GM23338 (cell line): ENCODE measurements at regions not wholly inside any gene's neighbourhood (a gene's known extent, or its start where the extent isn't known, plus 50 kb on each side); places are given as distances from the start of the nearest gene placed in this dataset.

Source experiments
- ATAC-seq: fragments of 200-7000 bp; cut with Tn5 transposase; 3 replicates; pipeline ENCODE4 v1.9.1; 2020
- DNase-seq: peaks from one replicate; pipeline ENCODE4 v3.0.0-alpha.2; 2015; ENCODE audit warnings: low spot score
- H2AFZ ChIP-seq: fragments of 200-600 bp; sonication (generic); 2 replicates; pipeline ENCODE4 v1.8.0; 2016; ENCODE audit warnings: antibody characterized with exemption, mild to moderate bottlenecking, moderate library complexity
- H3F3A ChIP-seq: fragments of 200-600 bp; sonication (generic); replicated peaks from 2 replicates; pipeline ENCODE4 v1.8.0; 2017; ENCODE audit warnings: antibody characterized with exemption, mixed run types, low read depth
- H3K27ac ChIP-seq: fragments of 200-600 bp; sonication (generic); 2 replicates; pipeline ENCODE4 v1.6.1; 2016; ENCODE audit warnings: low read depth
- H3K27me3 ChIP-seq: fragments of 200-600 bp; sonication (generic); 2 replicates; pipeline ENCODE4 v1.8.0; 2016; ENCODE audit warnings: mild to moderate bottlenecking, mixed run types, moderate library complexity; ENCODE audit not compliant: insufficient read depth
- H3K36me3 ChIP-seq: fragments of 200-600 bp; sonication (generic); 2 replicates; pipeline ENCODE4 v1.8.0; 2016; ENCODE audit warnings: mild to moderate bottlenecking; ENCODE audit not compliant: insufficient read depth
- H3K4me1 ChIP-seq: fragments of 200-600 bp; sonication (generic); 2 replicates; pipeline ENCODE4 v1.8.0; 2016; ENCODE audit warnings: mild to moderate bottlenecking, moderate library complexity; ENCODE audit not compliant: insufficient read depth
- H3K4me2 ChIP-seq: fragments of 200-600 bp; sonication (generic); 2 replicates; pipeline ENCODE4 v1.7.1; 2017; ENCODE audit warnings: mixed run types
- H3K4me3 ChIP-seq: fragments of 200-600 bp; sonication (generic); 2 replicates; pipeline ENCODE4 v1.6.1; 2016; ENCODE audit warnings: mixed run types
- H3K79me2 ChIP-seq: fragments of 200-600 bp; sonication (generic); replicated peaks from 2 replicates; pipeline ENCODE4 v1.8.0; 2017; ENCODE audit warnings: mild to moderate bottlenecking; ENCODE audit not compliant: insufficient read depth
- H3K9me2 ChIP-seq: fragments of 200-600 bp; sonication (generic); 2 replicates; pipeline ENCODE4 v1.8.0; 2017; ENCODE audit not compliant: insufficient read depth
- H4K20me1 ChIP-seq: fragments of 200-600 bp; sonication (generic); replicated peaks from 2 replicates; pipeline ENCODE4 v1.8.0; 2017; ENCODE audit warnings: mild to moderate bottlenecking; ENCODE audit not compliant: insufficient read depth
- H3K27ac Mint-ChIP-seq: 2 replicates; pipeline ENCODE4 v1.8.0; 2020; ENCODE audit warnings: inconsistent platforms, mild to moderate bottlenecking, moderate library complexity, mixed read lengths
- H3K27me3 Mint-ChIP-seq: 3 replicates; pipeline ENCODE4 v1.8.0; 2022; ENCODE audit warnings: low read depth, mild to moderate bottlenecking, moderate library complexity, mixed read lengths, inconsistent platforms; ENCODE audit not compliant: insufficient read depth, poor library complexity
- H3K36me3 Mint-ChIP-seq: 3 replicates; pipeline ENCODE4 v1.8.0; 2021; ENCODE audit warnings: low read depth, mild to moderate bottlenecking, inconsistent platforms, moderate library complexity, mixed read lengths
- H3K4me1 Mint-ChIP-seq: 3 replicates; pipeline ENCODE4 v1.8.0; 2020; ENCODE audit warnings: mild to moderate bottlenecking, inconsistent platforms, mixed read lengths
- H3K4me3 Mint-ChIP-seq: 3 replicates; pipeline ENCODE4 v1.8.0; 2021; ENCODE audit warnings: moderate library complexity, mild to moderate bottlenecking, inconsistent platforms, mixed read lengths
- H3K9me3 Mint-ChIP-seq: 3 replicates; pipeline ENCODE4 v1.8.0; 2020; ENCODE audit warnings: moderate library complexity, mild to moderate bottlenecking, inconsistent platforms, mixed read lengths
- CREB1 ChIP-seq: fragments of 250-450 bp; sonication (Bioruptor Pico); IDR thresholded peaks from 2 replicates; pipeline ENCODE4 v1.5.0; 2020; ENCODE audit warnings: low read depth, mild to moderate bottlenecking, moderate library complexity
- JUNB ChIP-seq: IDR thresholded peaks from one replicate; pipeline ENCODE4 v1.6.1; 2016; ENCODE audit warnings: antibody characterized with exemption; ENCODE audit not compliant: unreplicated experiment
- NANOG ChIP-seq: IDR thresholded peaks from 2 replicates; pipeline ENCODE4 v1.6.1; 2016; ENCODE audit warnings: antibody characterized with exemption, borderline replicate concordance
- POLR2AphosphoS5 ChIP-seq: IDR thresholded peaks from 2 replicates; pipeline ENCODE4 v1.6.1; 2016; ENCODE audit warnings: antibody characterized with exemption, low read depth
- REST ChIP-seq: IDR thresholded peaks from one replicate; pipeline ENCODE4 v1.6.1; 2018; ENCODE audit warnings: antibody characterized with exemption; ENCODE audit not compliant: unreplicated experiment
- STAT1 ChIP-seq: IDR thresholded peaks from one replicate; pipeline ENCODE4 v1.6.1; 2016; ENCODE audit warnings: antibody characterized with exemption; ENCODE audit not compliant: unreplicated experiment
- ZNF114 ChIP-seq: fragments of 250-450 bp; sonication (Bioruptor Pico); IDR thresholded peaks from 2 replicates; pipeline ENCODE4 v1.5.0; 2020; ENCODE audit warnings: mild to moderate bottlenecking, moderate library complexity
- ZNF331 ChIP-seq: fragments of 250-450 bp; sonication (Bioruptor Pico); IDR thresholded peaks from 2 replicates; pipeline ENCODE4 v1.5.0; 2020; ENCODE audit warnings: low read depth, mild to moderate bottlenecking, moderate library complexity
- ZNF462 ChIP-seq: fragments of 250-450 bp; sonication (Bioruptor Pico); IDR thresholded peaks from 2 replicates; pipeline ENCODE4 v1.5.0; 2020; ENCODE audit warnings: mild to moderate bottlenecking, moderate library complexity

DNA sequence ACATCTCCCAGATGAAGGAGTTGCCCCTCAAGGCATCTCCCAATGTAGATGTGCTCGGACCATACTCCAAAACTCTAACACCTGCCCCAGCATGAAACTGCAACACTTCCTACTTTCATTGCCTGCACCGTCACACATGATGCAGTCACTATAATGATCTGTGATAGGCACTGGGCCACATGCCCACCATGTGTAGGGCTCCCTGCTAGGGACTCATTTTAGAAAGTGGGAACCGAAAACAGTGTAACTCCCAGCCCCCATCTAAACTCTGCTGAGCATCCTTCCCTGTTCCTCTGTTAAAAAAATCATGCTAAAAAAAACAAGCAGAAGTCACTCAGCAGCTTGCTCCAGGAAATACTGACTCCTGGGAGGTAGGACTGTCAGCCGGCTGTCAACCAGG is 496.1 kb upstream of the RAB6C start:
- Mint-ChIP-seq H3K9me3 (no peaks in the 10 kb centered on the region), H3K27me3 (peaks cover 3% of the 10 kb centered on the region), H3K4me1 (peaks cover 12% of the 10 kb centered on the region), H3K4me3 (no peak overlapping the region), H3K27ac (no peak overlapping the region), H3K36me3 (no peaks in the 10 kb centered on the region; the same call in 2 of the 3 replicates)
- Histone ChIP-seq H3K36me3 (no peaks in the 10 kb centered on the region), H3K4me3 (no peak overlapping the region), H3K27me3 (no peaks in the 10 kb centered on the region), H3K9me2 (peaks cover 5% of the 10 kb centered on the region), H3F3A (no peaks in the 10 kb centered on the region), H3K4me1 (no peaks in the 10 kb centered on the region), H4K20me1 (no peaks in the 10 kb centered on the region), H3K79me2 (no peaks in the 10 kb centered on the region), H3K27ac (no peak overlapping the region), H3K4me2 (no peak overlapping the region), H2AFZ (no peak overlapping the region)
- no peak for ATAC-seq
- DNase-seq: no peak
- no peak for TF ChIP-seq REST

DNA sequence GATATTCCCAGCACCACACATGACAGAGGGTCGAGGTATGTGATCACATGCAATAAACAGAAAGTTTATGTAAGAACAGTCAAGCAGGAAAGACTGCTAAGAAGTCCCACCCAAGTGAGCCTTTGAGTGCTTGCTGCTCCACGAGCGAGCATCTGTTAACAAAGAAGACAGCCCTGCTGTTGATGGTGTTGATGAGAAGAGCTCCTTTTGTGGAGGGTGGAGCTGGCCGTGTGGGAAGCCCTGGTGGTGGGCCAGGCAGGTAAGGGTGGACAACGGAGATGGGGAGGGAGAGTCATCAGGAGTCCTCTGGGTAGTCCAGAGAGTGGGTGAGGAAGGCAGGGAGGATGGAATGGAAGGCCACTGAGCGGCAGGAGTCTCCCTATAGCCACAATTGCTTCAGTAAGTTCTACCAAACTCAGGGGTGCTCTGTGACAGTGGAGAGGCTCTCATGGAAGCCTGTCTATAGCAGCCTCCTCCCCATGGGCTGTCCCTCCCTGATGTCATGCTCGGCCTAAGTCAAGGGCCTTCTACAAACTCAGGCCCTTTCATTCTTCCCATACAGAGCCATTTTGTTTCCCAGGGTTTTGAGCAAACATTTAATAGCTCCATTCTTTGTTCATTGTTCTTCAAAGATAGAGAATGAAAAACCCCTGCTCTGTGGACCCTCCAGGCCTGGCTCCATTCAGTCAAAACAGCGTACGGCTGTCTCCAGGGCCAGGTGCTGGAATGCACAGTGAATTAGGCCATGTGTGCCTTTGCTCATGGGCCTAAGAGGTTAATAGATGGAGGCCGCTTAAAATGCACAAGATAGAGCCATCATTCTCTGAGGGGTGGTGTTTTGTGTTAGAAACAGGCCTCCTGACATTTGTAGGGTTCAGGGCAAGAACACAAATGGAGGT is 494.2 kb upstream of the RAB6C start:
- no peak overlapping the region for H3K27ac Mint-ChIP-seq
- no peaks in the 10 kb centered on the region for H3K9me3 Mint-ChIP-seq
- TF ChIP-seq NANOG (no peak), JUNB (no peak), ZNF331 (CRISPR knock-in tag) (no peak), ZNF462 (CRISPR knock-in tag) (no peak), CREB1 (CRISPR knock-in tag) (no peak), STAT1 (no peak), ZNF114 (CRISPR knock-in tag) (no peak), POLR2AphosphoS5 (no peak)

More for the DNA sequence above, 494.2 kb upstream of the RAB6C start:
- Mint-ChIP-seq H3K36me3 (no peaks in the 10 kb centered on the region; the same call in 2 of the 3 replicates), H3K4me1 (peaks cover 4% of the 10 kb centered on the region), H3K27me3 (peaks cover 3% of the 10 kb centered on the region), H3K4me3 (no peak overlapping the region)
- H3K36me3 ChIP-seq: no peaks in the 10 kb centered on the region
- no peaks in the 10 kb centered on the region for H3K79me2 ChIP-seq
- no peak overlapping the region for H3K4me2 ChIP-seq
- peaks cover 5% of the 10 kb centered on the region for H3K9me2 ChIP-seq
- H3F3A ChIP-seq: no peaks in the 10 kb centered on the region
- no peak overlapping the region for H3K4me3 ChIP-seq
- H3K4me1 ChIP-seq: no peaks in the 10 kb centered on the region
- no peak for ATAC-seq
- H4K20me1 ChIP-seq: no peaks in the 10 kb centered on the region
- no peak overlapping the region for H3K27ac ChIP-seq
- H2AFZ ChIP-seq: no peak overlapping the region
- no peaks in the 10 kb centered on the region for H3K27me3 ChIP-seq
- no peak for DNase-seq
